ENCODE measurements at regions not wholly inside any gene's neighbourhood (a gene's known extent, or its start where the extent isn't known, plus 50 kb on each side); places are given as distances from the start of the nearest gene placed in this dataset.

DNA sequence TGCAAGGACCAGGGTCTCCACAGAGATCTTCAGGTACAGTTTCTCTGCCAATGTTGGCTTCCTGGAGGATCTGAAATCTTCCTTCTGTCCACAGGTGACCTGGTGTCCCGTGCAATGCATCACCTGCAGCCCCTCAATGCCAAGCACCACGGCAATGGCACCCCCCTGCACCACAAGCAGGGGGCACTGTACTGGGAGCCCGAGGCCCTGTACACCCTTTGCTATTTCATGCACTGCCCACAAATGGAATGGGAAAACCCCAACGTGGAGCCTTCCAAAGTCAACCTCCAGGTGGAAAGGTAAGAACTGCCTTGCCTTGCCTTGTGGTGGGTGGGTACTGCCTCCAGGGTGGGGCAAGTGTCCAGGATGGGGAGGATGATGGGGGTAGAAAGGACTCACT is 141.8 kb upstream of the PWP1 start:
- DNase-seq (ENCODE audit: low spot score) (no peak), FAIRE-seq (no peak)

GRCh38 chr12:107544937-107545336 is 140.7 kb upstream of the PWP1 start:
- DNase-seq (ENCODE audit: low spot score) (no peak), FAIRE-seq (no peak)

GRCh38 chr12:107545737-107546353 is 139.8 kb upstream of the PWP1 start:
- DNase-seq (ENCODE audit: low spot score) (no peak), FAIRE-seq (no peak)

GRCh38 chr12:107547389-107547788 is 138.2 kb upstream of the PWP1 start:
- FAIRE-seq: no peak
- no peak for DNase-seq (ENCODE audit: low spot score)

GRCh38 chr12:107549651-107550480 is 135.7 kb upstream of the PWP1 start:
- DNase-seq (ENCODE audit: low spot score) (no peak), FAIRE-seq (no peak)

- FAIRE-seq (no peak), DNase-seq (ENCODE audit: low spot score) (no peak)
These were observed 134.2 kb upstream of the PWP1 start for GRCh38 chr12:107551434-107551833.

- no peak for FAIRE-seq
- no peak for DNase-seq (ENCODE audit: low spot score)
These were observed 133.3 kb upstream of the PWP1 start for GRCh38 chr12:107552263-107552662.

- DNase-seq (ENCODE audit: low spot score) (no peak), FAIRE-seq (no peak)
These were observed 132.3 kb upstream of the PWP1 start for GRCh38 chr12:107553211-107553765.

DNA sequence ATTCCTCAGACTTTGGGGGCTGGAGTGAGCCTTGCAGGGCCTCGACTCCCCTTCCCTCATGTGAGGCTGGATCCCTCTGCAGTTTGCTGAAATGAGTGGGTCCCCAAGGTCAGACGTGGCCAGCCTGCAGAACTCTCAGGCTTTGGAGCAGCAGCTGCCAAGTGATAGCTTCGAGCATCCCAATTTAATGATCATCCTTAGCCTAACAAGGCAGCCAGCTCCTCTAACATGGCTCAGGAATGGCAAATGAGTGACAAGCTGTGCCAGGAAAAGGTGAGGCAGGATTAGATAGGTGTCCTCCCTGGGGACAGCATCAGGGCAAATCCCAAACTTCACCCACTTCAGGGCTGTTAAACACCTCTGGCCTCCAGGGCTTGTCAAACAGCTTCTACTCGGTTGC is 130.7 kb upstream of the PWP1 start:
- FAIRE-seq (no peak), DNase-seq (ENCODE audit: low spot score) (no peak)

DNA sequence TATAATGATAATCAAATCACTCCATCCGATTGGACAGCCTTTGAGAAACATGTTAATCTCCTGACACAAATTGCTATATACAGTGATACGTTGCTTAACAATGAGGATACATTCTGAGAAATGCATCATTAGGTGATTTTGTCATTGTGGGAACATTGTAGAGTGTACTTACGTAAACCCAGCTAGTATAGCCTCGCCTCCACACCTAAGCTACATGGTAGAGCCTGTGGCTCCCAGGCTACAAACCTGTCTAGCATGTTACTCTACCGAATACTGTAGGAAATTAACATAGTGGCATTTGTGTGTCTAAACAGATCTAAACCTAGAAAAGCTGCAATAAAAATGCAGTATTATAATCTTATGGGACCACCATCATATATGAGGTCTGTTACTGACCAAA is 128.6 kb upstream of the PWP1 start:
- DNase-seq (ENCODE audit: low spot score): no peak
- no peak for FAIRE-seq

DNA sequence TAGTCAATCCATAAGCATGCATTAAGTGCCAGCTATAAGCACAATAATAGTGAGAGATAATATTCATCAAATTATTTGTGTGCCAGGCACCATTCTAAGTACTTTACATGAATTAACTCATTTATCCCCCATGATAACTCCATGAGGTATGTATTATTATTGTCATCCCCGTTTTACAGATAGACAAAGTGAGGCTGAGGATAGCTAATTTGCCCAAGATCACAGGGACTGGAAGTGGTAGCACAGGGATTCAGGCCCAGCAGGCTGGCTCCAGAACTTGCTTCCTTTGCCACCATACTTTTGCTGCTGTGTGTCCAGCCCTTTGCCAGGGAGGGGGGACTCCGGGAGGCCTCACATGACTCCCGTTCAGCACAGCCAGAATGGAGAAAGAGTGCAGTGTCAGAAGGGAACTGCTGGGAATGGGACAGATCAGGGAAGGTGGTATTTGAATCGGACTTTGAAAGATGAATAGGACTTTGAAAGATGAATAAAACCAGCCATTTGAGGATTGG is 128.0 kb upstream of the PWP1 start:
- DNase-seq (ENCODE audit: low spot score) (no peak), FAIRE-seq (no peak)

DNA sequence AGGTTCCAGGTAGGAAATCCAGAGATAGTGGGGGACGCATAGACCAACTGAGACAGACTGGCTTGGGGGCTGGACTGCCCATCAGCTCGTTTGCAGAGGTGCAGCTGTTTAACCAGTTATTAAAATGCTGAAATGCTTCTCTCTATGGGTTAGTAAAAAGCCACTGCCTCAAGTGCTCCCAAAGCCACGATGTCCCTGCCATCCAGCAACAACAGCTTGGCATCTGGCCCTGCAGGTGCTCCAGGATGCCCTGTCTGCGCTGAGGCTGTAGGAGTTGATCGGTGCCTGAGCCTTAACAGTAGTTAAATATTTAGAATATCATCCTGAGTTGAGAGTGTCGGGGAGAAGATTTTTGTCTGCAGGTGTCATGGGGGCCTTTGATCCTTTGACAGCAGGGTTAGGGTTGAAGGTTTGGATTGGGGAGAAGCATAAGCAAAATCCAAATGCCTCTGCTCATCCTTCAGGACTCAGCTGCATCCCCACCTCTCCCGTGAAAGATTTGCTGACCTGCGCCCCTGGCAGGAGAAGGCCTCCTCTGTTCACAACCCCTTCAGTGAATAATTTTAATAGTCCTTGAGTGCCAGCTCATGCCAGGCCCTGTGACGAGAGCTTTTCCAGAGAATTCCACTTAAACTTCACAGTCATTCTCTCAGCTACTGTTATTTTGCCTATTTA is 127.3 kb upstream of the PWP1 start:
- no peak for DNase-seq (ENCODE audit: low spot score)
- no peak for FAIRE-seq

DNA sequence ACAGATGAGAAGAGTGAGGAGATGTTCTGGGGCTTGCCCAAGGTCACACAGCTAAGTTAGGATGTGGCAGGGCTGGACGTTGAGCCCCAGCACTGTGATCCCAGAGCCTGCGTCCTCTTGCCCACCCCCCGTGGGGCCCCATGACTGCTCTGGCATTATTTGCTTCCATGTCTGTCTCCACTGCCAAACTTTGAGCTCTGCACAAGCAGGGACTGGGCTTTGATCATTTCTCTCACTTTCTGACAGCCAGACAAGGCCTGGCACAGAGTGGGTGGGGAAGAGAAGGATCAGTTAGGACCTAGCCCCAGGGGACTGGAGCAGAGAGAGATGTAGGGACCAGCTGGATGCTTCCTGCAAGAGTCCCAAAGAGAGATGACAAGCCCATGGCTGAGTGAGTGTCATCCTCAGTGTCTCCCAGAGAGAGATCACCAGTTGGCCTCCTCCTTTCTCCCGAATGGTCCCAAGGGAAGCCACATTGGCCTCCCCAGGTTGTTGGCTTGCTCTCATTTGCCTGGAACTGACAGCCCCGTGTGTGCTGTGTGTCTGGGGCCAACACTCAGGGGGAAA is 126.7 kb upstream of the PWP1 start:
- DNase-seq (ENCODE audit: low spot score) (no peak), FAIRE-seq (no peak)

- FAIRE-seq (no peak), DNase-seq (ENCODE audit: low spot score) (no peak)
These were observed 125.3 kb upstream of the PWP1 start for GRCh38 chr12:107560165-107560898.

- DNase-seq (ENCODE audit: low spot score) (no peak), FAIRE-seq (no peak)
These were observed 124.7 kb upstream of the PWP1 start for GRCh38 chr12:107560899-107561285.

DNA sequence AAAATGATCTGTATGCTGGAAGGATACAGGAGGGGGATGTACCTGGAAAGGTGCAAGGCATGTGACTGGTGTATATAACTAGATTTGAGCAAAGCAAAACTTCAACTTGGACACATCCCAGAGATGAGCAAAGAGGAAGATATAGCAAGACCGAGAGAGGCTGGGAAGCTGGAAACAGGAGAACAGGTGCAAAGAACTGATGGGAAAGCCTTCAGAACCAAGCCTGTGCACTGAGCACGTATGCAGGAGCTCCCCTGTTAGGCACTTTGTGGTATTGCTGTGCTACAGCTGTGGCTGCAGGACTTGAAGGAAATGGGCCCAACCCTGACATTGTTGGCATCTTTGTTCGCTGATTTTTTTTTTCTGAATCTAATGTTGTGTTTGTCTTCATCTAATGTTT is 120.7 kb upstream of the PWP1 start:
- FAIRE-seq: no peak

DNA sequence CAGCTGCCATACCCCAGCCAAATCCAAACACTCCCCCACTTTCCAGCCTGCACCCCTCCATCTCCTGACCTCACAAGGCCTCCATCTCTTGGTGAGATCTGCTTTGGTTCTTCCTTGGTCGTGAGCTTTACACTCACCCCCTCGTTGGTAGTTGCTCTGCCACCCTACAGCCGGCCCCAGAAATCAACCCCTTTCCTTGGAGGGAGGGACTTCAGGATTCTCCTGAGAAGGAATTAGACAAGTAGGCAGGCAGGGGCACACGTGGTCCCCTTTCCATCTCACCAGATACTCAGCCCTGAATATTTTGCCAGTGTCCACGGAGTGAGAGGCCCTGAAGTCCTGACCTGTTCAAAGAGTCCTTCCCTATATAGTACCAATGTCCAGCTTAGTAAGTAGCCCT is 120.0 kb upstream of the PWP1 start:
- DNase-seq (ENCODE audit: low spot score): no peak
- no peak for FAIRE-seq

More for the DNA sequence above, 120.7 kb upstream of the PWP1 start:
- no peak for DNase-seq (ENCODE audit: low spot score)

GRCh38 chr12:107567876-107568619 is 117.6 kb upstream of the PWP1 start:
- DNase-seq (ENCODE audit: low spot score): peak; percentile 20
- no peak for FAIRE-seq

GRCh38 chr12:107568718-107569117 is 116.9 kb upstream of the PWP1 start:
- peak; percentile 45 for DNase-seq (ENCODE audit: low spot score)
- FAIRE-seq: no peak

DNA sequence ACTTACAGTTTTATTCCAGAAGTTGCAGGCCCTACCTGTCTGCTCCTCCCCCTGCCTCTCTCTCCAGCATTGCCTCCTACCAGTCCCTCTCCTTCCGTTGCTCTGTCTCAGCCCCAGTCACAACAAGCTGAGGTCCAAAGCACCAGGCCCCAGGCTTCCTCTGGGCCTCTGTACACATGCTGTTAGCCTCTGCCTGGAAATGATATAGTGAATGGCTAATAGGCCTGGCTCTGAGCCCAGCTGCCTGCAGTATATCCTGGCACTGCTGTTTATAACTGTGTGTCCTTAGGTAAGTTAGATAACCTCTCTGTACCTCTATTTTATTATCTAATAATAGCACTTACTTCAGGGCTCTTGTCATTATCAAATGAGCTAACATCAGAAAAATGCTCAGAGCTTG is 114.9 kb upstream of the PWP1 start:
- FAIRE-seq (no peak), DNase-seq (ENCODE audit: low spot score) (no peak)

Measured in RCC 7860 (cell line).